Endothelial cell of umbilical vein (primary cell): ENCODE measurements at regions not wholly inside any gene's neighbourhood (a gene's known extent, or its start where the extent isn't known, plus 50 kb on each side); places are given as distances from the start of the nearest gene placed in this dataset.
"Not testable (repeated sequence)": the region's sequence is repeated elsewhere in the genome, so short reads cannot be mapped to it uniquely, and the experiment has no call there.

Experiments
- CTCF ChIP-seq, 2 donors: IDR thresholded peaks; 1 replicate in 1 of 2; 2 replicates in 1 of 2; pipeline ENCODE4 v1.5.1; 2011; ENCODE audit warnings: low read length in 2 of 2, mild to moderate bottlenecking in 2 of 2, moderate library complexity in 2 of 2, control low read depth in 1 of 2, inconsistent platforms in 1 of 2, low read depth in 1 of 2; ENCODE audit not compliant: insufficient read depth in 1 of 2; ENCODE audit errors: extremely low read depth in 1 of 2
- EZH2 ChIP-seq: IDR thresholded peaks from 2 replicates; pipeline ENCODE4 v1.6.1; 2012; ENCODE audit warnings: borderline replicate concordance, low read depth, mild to moderate bottlenecking, moderate library complexity, low read length, inconsistent platforms; ENCODE audit not compliant: severe bottlenecking
- GATA2 ChIP-seq: IDR thresholded peaks from 2 replicates; pipeline ENCODE4 v1.7.0; 2011; ENCODE audit warnings: low read depth, mild to moderate bottlenecking, moderate library complexity, mixed read lengths, low read length; ENCODE audit not compliant: insufficient read length, insufficient read depth
- JUN ChIP-seq: IDR thresholded peaks from 2 replicates; pipeline ENCODE4 v1.6.1; 2011; ENCODE audit warnings: borderline replicate concordance, low read depth; ENCODE audit not compliant: insufficient read length, insufficient read depth
- MAX ChIP-seq: IDR thresholded peaks from 2 replicates; pipeline ENCODE4 v1.6.1; 2011; ENCODE audit not compliant: insufficient read depth, insufficient read length
- MYC ChIP-seq: IDR thresholded peaks from one replicate; pipeline ENCODE4 v1.6.1; 2011; ENCODE audit warnings: mild to moderate bottlenecking, low read depth, low read length
- POLR2A ChIP-seq: IDR thresholded peaks from 2 replicates; pipeline ENCODE4 v1.6.1; 2012; ENCODE audit warnings: low read depth, mild to moderate bottlenecking, control low read depth, low read length
- POLR2AphosphoS5 ChIP-seq: IDR thresholded peaks from 2 replicates; pipeline ENCODE4 v1.6.1; 2012; ENCODE audit warnings: low read depth, mild to moderate bottlenecking, control low read depth, low read length, moderate library complexity; ENCODE audit not compliant: insufficient read depth

- TF ChIP-seq CTCF (IDR thresholded peaks at IDR 0.05; ENCODE audit: extremely low read depth in 1 of 2, insufficient read depth in 1 of 2, low read depth in 1 of 2, low read length in 2 of 2); EZH2; MYC; POLR2A; POLR2AphosphoS5; MAX; GATA2; JUN: not testable (repeated sequence)
Measured at GRCh38 chr6:165127743-165128142, 181.7 kb downstream of the C6orf118 start.
